GM19438 (cell line): ENCODE measurements at regions not wholly inside any gene's neighbourhood (a gene's known extent, or its start where the extent isn't known, plus 50 kb on each side); places are given as distances from the start of the nearest gene placed in this dataset.

ENCODE experiments used
- ATAC-seq: cut with Tn5 transposase; IDR thresholded peaks from one replicate; pipeline ENCODE4 v1.9.1; 2021; ENCODE audit warnings: low read depth; ENCODE audit not compliant: unreplicated experiment

DNA sequence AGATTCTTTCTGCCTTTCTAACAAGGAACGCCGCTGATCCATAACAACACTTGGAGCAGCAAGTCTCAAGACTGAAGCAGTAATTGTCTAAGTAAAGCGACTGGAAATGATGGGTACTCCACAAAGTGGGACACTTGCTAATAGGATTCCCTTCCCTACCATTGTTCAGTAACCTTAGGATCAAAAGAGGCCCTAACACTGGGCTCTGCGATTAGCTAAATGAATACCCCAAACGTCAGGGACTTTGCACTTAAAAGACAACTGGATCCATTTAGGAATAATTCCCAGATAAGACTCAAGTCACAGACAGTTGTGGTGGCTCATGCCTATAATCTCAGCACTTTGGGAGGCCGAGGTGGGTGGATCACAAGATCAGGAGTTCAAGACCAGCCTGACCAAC is 221.9 kb upstream of the FGGY start:
- no peak for ATAC-seq

DNA sequence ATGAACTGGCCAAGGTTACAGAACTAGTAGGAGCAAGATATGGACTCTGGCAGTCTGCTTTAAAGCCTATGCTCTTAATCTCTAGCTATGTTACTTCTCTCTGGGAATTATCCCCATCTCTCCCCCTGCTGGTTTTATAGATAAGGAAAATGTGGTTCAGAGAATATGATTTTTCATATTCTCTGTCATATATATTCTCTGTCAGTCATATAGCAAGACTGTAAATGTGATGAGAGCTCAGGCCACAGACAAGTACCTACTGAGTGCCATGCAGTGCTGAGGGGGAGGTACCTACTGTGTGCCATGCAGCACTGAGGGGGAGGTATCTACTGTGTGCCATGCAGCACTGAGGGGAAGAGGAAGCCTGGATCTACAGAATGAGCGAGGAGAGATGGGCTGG is 220.3 kb upstream of the FGGY start:
- no peak for ATAC-seq

DNA sequence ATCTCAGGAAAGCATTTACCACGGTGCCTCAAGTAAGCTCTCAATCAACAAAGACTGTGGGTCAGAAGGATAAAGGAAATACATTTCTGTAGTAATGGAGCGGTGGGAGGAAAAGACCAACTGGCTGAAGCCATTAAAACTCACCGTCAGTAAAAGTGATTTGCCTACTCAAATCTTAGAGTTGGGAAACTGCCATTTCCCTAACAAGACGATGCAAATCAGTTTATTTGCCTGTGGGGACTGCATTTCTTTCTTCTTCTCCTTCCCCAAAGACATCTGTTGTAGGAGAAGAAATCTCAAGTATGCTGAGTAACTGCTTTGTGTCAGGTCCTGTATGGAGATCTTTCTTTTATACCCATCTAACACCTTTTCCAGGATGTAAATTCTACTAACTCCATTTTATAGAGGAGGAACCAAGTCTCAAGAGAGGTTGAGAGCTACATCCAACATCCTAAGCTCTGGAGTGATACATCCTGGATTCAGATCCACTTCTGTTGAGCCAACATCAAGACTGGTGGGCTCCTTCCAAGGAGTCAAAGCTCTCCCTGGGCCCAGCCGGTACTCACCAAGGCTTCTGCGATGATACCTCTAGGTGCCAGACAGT is 219.3 kb upstream of the FGGY start:
- no peak for ATAC-seq

GRCh38 chr1:59078070-59078800 is 218.7 kb upstream of the FGGY start:
- no peak for ATAC-seq

GRCh38 chr1:59078866-59079265 is 218.0 kb upstream of the FGGY start:
- no peak for ATAC-seq

- no peak for ATAC-seq
These were observed 217.3 kb upstream of the FGGY start for GRCh38 chr1:59079434-59080140.

DNA sequence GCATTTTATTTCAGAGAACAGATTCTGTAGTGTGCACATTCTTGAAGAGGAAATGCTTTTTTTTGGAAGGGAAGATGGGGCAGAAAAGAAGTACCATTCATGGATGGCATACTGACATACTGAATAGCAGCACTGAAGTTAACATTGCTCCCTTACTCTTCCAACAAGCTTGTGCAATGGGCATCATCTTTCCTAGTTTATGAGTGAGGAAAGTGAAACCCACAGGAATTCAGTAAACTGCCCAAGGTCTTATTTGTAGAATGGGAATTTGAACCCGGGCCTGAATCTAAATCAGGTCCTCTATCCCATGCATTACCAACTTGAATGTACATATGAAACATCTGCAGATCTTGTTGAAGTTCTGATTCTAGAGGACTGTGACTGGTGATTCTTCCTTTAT is 215.7 kb upstream of the FGGY start:
- ATAC-seq, result no peak

- no peak for ATAC-seq
These were observed 215.1 kb upstream of the FGGY start for GRCh38 chr1:59081795-59082194.

- ATAC-seq, result no peak
These were observed 212.7 kb upstream of the FGGY start for GRCh38 chr1:59083946-59084865.

GRCh38 chr1:59085101-59085500 is 211.8 kb upstream of the FGGY start:
- no peak for ATAC-seq

GRCh38 chr1:59089036-59089798 is 207.7 kb upstream of the FGGY start:
- ATAC-seq, result no peak

DNA sequence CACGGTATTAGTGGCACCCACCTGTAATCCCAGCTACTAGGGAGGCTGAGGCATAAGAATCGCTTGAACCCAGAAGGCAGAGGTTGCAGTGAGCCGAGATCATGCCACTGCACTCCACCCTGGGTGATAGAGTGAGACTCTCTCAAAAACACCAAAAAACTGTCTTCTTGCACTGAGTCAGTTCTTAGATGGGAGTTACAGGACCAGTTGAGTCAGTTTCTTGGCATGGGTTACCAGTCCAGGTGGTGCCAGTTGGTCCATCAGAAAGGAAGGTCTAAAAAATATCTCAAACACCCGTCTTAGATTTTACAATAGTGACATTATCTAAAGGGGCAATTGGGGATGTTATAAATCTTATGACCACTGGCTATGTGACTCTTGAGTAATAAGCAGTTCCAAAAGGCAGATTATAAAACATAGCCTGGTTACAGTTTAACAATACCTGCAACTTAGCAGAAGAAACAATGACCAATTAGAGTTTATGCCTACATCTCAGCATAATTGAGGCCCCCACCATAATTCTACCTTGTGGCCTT is 206.9 kb upstream of the FGGY start:
- ATAC-seq, result no peak

DNA sequence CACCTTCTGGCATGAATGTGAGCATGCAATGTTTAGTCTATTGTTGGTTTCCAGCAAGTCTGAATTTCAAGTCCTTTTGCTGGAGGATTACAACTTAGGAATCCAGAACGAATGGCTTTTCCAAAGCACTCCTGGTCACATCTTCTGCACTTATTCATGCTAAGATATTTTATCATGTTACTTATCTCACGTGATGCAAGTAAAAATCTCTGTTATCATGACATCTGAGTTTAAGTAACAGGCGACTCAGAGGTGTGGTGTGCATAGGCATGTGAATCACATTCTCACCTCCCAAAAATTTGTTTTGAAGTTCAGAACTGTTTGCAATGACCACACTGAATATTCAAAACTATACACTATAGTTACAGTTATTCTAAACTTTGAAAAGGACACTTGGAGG is 204.8 kb upstream of the FGGY start:
- no peak for ATAC-seq

GRCh38 chr1:59094001-59094400 is 202.9 kb upstream of the FGGY start:
- no peak for ATAC-seq

- ATAC-seq, result no peak
These were observed 200.4 kb upstream of the FGGY start for GRCh38 chr1:59096501-59096900.

DNA sequence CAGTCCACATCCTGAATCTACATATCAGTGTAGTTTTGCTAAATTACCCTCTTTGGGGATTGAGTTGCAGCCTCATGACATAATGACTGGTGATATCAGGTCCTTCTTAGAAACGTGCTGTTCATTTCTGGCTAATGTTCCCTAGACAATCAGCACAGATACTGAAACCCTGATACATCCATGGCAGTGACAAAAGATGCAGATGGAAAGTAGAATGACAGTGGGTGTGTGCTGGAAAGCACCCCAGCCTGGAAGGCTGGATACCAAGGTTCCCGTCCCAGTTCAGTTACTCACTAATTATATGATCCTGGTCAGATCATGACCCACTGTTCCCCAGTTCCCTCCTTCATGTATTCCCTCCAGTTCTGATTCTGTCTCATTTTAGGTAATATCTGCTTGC is 198.2 kb upstream of the FGGY start:
- no peak for ATAC-seq

DNA sequence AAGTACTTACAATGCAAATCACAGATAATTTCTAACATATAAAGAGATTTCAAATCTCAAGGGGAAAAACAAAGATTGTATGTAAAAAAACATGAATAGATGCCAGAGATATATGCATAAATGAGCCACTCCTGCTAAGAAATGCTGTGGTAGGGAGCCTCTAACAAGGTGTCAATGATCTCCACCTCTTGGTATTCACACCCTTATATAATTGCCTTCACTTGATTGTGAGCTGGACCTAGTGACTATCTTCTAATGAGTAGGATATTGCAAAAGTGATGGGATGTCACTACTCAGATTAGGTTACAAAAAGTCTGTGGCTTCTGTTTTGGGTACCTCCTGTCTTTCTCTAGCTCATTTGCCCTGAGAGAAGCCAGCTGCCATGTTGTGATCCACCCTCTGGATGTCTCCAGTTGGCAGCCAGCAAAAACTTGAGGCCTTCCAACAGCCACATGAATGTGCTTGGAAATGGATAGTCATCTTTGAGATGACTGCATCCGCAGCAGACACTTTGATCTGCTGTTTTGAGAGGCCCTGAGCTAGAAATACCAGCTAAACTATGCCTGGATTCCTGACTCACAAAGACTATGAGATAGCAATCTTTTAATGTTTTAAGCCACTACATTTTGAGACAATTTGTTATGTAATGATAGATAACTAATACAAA is 196.1 kb upstream of the FGGY start:
- ATAC-seq, result no peak

DNA sequence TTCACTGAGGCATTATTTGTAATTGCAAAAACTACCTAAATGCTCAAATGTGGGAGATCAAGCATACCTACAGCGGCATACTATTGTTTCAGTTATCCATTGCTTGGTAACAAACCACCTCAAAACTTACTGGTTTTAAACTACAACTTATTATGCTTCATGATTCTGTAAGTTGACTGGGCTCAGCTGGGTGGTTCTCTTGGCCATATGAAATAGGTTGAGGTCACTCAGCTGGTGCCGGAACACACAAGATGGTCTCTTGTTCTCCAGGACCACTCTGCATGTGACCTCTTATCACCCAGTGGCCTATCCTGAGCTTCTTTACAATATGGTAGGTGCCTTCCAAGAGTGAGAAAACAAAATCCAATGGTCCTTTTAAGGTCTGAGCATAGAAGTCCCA is 195.4 kb upstream of the FGGY start:
- no peak for ATAC-seq

- no peak for ATAC-seq
These were observed 193.4 kb upstream of the FGGY start for GRCh38 chr1:59103457-59103856.
